GM12873 (cell line): ENCODE measurements at regions not wholly inside any gene's neighbourhood (a gene's known extent, or its start where the extent isn't known, plus 50 kb on each side); places are given as distances from the start of the nearest gene placed in this dataset.

Experiments used
- CTCF ChIP-seq: IDR thresholded peaks from 2 replicates; pipeline ENCODE4 v1.5.1; 2012; ENCODE audit warnings: low read depth, mild to moderate bottlenecking, moderate library complexity, low read length, control low read depth; ENCODE audit not compliant: insufficient read depth; ENCODE audit errors: missing control alignments

DNA sequence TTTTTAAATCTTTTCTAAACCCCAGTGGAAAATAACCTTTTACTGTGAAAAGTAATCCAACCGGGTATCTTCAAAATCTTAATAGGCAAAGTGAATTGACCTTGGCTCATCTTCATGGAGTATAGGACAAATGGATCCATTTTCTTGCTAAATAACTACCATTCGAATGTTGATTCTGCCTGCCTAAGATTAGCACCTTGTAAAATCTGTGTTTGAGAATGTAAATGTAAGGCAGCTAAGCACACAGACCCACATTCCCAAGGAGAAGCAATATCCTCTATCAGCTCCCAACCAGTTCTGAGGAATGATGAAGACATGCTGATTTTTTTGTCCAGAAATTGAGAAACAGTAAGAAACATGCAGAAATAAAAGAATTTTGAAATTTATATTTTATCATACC is 509.8 kb upstream of the SMIM21 start:
- no peak for TF ChIP-seq CTCF

GRCh38 chr18:75936862-75937261 is 509.4 kb upstream of the SMIM21 start:
- TF ChIP-seq CTCF: no peak

DNA sequence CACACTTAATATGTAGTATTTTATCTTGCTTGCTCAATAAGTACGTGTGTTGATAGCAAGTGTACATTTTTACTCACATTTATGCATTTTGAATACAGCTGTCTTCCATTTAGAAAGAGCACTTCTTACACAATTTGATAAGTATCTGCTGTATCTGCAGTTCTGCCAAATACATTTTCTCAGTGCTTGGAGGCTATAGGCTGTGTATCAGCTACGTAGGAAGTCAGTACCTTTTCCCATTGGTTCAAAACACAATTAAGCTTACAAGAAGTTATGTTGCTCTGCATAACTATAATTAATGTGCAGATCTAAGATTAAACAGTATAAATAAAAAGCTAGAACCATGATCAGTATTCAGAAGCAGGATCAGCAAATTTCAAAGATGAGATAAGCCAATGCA is 503.6 kb upstream of the SMIM21 start:
- no peak for TF ChIP-seq CTCF

- no peak for TF ChIP-seq CTCF
These were observed 501.2 kb upstream of the SMIM21 start for GRCh38 chr18:75928706-75929105.

DNA sequence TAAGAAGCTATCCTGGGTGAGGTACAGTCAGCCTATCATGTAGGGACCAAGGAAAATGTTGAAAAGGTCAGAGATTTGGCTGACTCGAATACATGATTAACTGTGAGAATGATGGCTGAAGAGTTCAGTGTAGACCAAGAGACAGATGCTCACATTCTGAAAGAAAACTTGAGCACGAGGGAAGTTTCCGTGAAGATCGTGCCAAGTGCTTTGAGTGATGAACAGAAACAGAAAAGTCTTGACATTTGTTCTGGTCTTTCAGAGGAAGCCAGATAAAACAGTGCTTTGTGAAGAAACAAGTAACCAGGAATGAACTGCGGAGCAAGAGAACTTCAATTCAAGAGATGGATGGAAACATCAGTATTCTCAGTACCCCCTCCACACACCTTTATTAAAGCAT is 500.3 kb upstream of the SMIM21 start:
- no peak for TF ChIP-seq CTCF

DNA sequence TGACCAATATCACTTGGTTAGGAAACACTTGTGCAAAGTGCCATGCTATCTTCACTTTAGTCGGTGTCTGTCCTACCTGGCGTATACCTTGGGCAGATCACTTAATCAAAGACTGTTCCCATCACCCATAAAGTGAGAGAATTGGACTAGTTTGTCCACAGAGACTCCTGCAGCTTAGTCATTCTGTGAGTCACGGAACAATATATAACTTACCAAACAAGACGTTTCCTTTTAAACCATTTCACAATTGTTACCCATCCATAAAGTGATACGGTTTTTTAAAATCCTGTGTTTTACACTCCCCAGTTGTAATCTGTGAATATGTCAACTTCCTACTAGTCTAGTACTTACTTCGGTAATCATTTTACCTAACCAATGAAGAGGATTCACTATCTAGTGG is 499.3 kb upstream of the SMIM21 start:
- TF ChIP-seq CTCF: no peak

GRCh38 chr18:75923169-75923568 is 495.7 kb upstream of the SMIM21 start:
- TF ChIP-seq CTCF: no peak

DNA sequence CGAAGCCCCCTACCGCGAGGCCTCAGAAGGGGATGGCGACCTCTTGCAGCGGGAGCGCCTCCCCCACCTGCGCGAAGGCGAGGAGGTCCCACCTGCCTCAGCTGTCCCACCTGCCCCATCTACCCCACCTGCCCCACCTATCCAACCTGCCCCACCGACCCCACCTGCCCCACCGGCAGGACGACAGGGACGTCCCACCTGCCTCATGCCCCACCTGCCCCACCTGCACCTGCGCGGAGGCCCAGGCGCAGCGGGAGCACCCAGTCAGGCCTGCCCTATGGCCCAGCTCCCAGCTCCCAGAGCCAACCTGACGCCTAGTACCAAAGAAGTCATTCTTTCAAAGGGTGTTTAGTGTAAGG is 489.1 kb upstream of the SMIM21 start:
- no peak for TF ChIP-seq CTCF
